ENCODE measurements at regions not wholly inside any gene's neighbourhood (a gene's known extent, or its start where the extent isn't known, plus 50 kb on each side); places are given as distances from the start of the nearest gene placed in this dataset.

DNA sequence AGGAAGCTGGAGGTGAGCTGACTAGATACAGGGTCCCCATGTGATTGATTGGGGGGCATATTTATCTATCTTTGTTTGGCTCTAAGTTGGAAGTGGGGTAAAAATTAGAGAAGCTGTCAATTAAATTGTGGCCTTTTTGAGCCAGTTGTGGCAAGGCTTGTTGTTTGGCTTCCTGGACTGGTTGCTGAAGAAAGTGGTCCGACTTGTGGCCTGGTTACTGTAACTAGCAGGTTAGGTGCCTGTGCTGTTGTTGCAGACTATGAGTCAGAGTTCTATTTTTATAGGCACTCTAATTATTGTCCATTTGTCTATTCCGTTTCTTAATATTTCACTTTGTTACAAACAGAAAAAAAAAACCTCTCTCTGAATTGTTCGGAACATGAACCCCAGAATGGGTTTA is 129.1 kb upstream of the CNTN6 start:
- TF ChIP-seq, protein P1, sequence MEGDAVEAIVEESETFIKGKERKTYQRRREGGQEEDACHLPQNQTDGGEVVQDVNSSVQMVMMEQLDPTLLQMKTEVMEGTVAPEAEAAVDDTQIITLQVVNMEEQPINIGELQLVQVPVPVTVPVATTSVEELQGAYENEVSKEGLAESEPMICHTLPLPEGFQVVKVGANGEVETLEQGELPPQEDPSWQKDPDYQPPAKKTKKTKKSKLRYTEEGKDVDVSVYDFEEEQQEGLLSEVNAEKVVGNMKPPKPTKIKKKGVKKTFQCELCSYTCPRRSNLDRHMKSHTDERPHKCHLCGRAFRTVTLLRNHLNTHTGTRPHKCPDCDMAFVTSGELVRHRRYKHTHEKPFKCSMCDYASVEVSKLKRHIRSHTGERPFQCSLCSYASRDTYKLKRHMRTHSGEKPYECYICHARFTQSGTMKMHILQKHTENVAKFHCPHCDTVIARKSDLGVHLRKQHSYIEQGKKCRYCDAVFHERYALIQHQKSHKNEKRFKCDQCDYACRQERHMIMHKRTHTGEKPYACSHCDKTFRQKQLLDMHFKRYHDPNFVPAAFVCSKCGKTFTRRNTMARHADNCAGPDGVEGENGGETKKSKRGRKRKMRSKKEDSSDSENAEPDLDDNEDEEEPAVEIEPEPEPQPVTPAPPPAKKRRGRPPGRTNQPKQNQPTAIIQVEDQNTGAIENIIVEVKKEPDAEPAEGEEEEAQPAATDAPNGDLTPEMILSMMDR (IDR thresholded peaks at IDR 0.05; ENCODE audit: low read depth, low read length): no peak
- H3K4me3 ChIP-seq (ENCODE audit: low read depth, low read length): no peak overlapping the region

DNA sequence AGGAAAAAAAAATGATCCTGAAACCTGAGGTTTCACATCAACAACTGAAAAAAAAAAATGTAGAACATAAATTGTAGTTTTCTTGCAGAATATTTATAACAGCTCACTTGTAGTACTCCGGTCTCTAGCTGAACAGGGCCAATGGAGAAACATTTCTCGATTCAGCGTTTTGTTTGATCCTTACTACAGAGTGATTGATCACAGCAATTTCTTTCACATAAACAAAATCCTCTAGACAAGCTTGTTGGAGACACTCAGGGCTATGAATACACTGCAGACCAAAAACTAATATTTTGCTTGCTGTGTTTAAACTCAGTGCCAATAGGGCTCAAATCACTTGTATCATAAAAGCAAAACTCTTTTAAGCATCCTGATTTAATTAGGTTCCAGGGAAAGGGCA is 127.0 kb upstream of the CNTN6 start:
- no peak overlapping the region for H3K4me3 ChIP-seq (ENCODE audit: low read depth, low read length)
- TF ChIP-seq, protein P1 (IDR thresholded peaks at IDR 0.05; ENCODE audit: low read depth, low read length): no peak

DNA sequence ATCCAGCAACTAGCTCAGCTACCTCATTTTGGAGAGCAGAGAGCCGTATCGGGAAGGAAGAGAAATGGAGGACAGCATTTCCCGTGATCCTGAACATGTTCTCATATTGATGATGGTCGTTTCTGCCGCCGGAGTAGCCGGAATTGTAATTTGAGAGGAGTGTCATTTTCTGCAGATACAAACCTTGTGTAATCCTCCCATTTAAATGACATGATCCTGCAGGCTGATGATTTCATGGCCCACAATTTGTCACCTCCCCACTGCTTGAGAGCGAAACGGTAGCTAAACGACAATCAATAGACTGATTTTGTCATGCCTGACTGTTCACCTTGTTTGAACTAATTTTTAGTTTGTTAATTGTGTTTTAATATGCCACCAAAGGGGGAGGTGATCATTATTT is 126.5 kb upstream of the CNTN6 start:
- TF ChIP-seq, protein P1 (IDR thresholded peaks at IDR 0.05; ENCODE audit: low read depth, low read length): no peak
- H3K4me3 ChIP-seq (ENCODE audit: low read depth, low read length): no peak overlapping the region

DNA sequence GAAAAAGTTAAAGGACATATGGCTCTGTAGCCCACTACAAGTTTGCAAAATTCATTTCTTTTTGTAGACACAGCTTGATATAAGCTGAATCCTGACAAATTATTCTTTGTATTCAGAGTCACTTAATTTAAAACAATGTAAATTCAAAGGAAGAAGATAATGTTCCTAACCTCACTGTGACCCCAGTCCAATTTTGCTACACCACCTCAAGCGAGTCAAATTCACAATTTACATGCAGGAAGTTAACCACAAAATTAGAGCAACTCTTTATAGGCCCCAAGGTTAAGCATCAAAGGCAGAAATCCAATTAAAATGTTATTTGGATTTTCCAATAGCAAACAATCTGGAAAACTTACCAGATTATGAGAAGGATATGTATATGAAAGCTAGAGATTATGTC is 119.5 kb upstream of the CNTN6 start:
- TF ChIP-seq, protein P1 (IDR thresholded peaks at IDR 0.05; ENCODE audit: low read depth, low read length): no peak
- H3K4me3 ChIP-seq (ENCODE audit: low read depth, low read length): no peak overlapping the region

DNA sequence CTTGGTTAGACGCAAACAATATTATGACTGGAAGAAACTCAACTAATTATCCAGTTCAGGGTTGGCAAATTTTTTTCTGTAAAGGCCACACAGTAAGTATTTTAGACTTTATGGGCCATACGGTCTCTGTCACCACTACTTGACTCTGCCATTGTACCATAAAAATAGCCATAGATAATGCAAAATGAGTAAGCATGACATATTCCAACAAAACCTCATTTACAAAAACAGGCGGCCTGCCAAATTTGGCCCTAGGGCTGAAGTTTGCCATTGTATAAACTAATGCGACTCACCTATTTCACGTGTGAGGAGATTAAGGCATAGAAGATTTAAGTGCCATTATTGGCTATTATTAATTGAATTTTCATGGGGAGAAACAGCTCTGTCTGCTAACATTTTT is 116.8 kb upstream of the CNTN6 start:
- H3K4me3 ChIP-seq (ENCODE audit: low read depth, low read length): no peak overlapping the region
- TF ChIP-seq, protein P1 (IDR thresholded peaks at IDR 0.05; ENCODE audit: low read depth, low read length): no peak

DNA sequence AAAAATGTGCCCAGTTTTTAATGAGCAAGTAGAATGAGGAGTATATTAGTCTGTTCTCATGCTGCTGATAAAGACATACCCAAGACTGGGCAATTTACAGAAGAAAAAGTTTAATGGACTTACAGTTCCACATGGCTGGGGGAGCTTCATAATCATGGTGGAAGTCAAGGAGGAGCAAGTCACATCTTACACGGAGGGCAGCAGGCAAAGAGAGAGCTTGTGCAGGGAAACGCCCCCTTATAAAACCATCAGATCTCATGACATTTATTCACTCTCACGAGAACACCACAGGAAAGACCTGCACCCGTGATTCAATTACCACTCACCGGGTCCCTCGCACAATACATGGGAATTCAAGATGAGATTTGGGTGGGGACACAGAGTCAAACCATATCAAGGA is 111.7 kb upstream of the CNTN6 start:
- TF ChIP-seq, protein P1 (IDR thresholded peaks at IDR 0.05; ENCODE audit: low read depth, low read length): no peak
- H3K4me3 ChIP-seq (ENCODE audit: low read depth, low read length): no peak overlapping the region

DNA sequence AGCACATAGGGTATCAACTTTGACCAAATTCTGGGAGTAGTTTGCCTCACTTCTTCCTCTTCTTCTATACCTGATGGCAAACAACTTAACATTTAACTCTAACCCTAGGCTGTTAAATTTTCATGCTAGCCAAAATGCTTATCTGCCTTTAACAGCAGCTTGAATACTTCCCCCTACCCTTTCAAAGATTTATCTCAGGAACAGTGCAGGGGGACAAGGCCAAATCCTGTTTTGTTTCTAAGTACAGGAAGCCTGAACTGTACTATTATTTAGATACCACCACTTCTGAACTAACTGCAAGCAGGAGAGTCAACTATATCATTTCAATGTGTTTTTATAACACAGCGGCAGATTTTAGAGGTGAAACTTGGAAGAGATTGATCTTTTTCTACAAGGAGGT is 104.0 kb upstream of the CNTN6 start:
- TF ChIP-seq, protein P1 (IDR thresholded peaks at IDR 0.05; ENCODE audit: low read depth, low read length): no peak

More for the DNA sequence above, 104.0 kb upstream of the CNTN6 start:
- no peak overlapping the region for H3K4me3 ChIP-seq (ENCODE audit: low read depth, low read length)
